ENCODE measurements at regions not wholly inside any gene's neighbourhood (a gene's known extent, or its start where the extent isn't known, plus 50 kb on each side); places are given as distances from the start of the nearest gene placed in this dataset.

DNA sequence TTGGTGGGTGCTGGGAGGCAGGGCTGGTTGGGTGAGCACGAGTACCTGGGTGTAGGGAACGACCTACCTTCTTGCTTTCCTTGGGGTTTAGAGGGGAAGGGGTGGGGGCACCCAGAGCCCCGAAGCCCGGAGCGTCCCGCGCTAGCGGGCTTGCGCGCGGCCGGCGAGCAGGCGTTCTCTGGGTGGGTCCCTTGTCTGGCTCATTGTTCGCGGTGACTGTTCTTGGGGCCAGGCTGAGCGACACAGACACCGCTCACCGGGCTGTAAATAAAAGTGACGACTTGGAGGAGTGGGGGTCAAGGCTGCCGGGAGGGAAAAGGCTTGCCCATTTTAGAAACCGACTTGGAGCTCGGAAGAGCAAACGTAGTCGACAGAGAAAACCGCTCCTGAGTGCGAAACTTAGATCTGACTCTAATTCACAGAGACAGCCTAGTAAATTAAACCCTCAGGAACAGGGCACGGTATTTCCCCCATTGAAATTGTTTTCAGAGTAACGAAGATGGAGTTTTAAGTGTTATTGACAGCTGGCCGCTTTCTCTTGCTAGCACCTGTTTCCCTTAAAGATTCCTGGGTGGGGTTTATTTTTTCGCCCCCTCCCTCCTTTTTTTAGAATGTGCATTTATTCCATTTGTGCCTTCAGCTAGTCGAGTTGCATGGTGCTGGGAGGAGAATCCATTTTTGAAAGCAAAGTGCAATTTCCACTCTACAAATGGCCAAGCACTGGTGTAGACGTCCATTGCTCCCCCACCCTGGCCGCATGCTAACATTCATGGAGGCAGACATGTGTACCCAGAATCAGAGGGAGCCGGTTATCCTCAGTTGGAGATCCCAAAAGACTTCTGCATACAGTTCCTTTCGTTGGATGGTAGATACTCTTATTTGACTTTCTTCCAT lies 532.1 kb upstream of the SEMA6D start:
- no peak for DNase-seq
- Histone ChIP-seq H3K4me1 (ENCODE audit: low read length) (no peaks in the 10 kb centered on the region), H3K9me2 (replicated peaks; ENCODE audit: insufficient read depth, low read length) (no peaks in the 10 kb centered on the region), H3K27me3 (ENCODE audit: low read length) (no peaks in the 10 kb centered on the region), H3K4me3 (ENCODE audit: low read length) (no peak overlapping the region), H3K27ac (ENCODE audit: low read length) (no peak overlapping the region), H3K36me3 (ENCODE audit: insufficient read depth, low read length) (no peaks in the 10 kb centered on the region), H3K9ac (ENCODE audit: low read length) (no peak overlapping the region), H3K4me2 (ENCODE audit: low read depth, low read length, poor library complexity, severe bottlenecking) (no peak overlapping the region), H4K20me1 (ENCODE audit: insufficient read depth, low read depth, low read length) (no peaks in the 10 kb centered on the region), H3K79me2 (ENCODE audit: low read length) (no peaks in the 10 kb centered on the region), H2AFZ (ENCODE audit: low read length) (no peak overlapping the region), H3K9me3 (ENCODE audit: low read length) (peaks cover 25% of the 10 kb centered on the region)

DNA sequence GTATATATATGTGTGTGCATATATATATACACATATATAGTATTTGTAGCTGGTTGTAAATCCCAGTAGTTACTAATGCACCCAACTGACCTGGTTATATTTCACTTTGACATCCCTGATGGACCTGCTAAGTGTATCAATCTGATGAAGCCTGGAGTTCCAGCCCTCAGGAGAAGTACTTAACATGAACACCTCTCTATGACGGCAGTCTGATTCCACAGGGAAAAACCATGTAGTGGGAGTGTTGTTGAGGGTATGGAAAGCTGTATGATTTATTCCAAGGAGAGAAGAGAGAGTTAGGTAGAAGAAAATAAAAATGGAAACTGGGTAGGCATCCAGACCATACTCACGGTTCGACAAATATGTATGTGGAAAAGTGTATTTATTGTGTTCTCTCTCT lies 531.2 kb upstream of the SEMA6D start:
- Histone ChIP-seq H3K27ac (ENCODE audit: low read length) (no peak overlapping the region), H3K4me2 (ENCODE audit: low read depth, low read length, poor library complexity, severe bottlenecking) (no peak overlapping the region), H3K27me3 (ENCODE audit: low read length) (no peaks in the 10 kb centered on the region), H2AFZ (ENCODE audit: low read length) (no peak overlapping the region), H3K9ac (ENCODE audit: low read length) (no peak overlapping the region), H4K20me1 (ENCODE audit: insufficient read depth, low read depth, low read length) (no peaks in the 10 kb centered on the region), H3K4me3 (ENCODE audit: low read length) (no peak overlapping the region), H3K36me3 (ENCODE audit: insufficient read depth, low read length) (no peaks in the 10 kb centered on the region), H3K4me1 (ENCODE audit: low read length) (no peaks in the 10 kb centered on the region), H3K9me3 (ENCODE audit: low read length) (peaks cover 21% of the 10 kb centered on the region), H3K9me2 (replicated peaks; ENCODE audit: insufficient read depth, low read length) (no peaks in the 10 kb centered on the region), H3K79me2 (ENCODE audit: low read length) (no peaks in the 10 kb centered on the region)
- DNase-seq, result no peak

DNA sequence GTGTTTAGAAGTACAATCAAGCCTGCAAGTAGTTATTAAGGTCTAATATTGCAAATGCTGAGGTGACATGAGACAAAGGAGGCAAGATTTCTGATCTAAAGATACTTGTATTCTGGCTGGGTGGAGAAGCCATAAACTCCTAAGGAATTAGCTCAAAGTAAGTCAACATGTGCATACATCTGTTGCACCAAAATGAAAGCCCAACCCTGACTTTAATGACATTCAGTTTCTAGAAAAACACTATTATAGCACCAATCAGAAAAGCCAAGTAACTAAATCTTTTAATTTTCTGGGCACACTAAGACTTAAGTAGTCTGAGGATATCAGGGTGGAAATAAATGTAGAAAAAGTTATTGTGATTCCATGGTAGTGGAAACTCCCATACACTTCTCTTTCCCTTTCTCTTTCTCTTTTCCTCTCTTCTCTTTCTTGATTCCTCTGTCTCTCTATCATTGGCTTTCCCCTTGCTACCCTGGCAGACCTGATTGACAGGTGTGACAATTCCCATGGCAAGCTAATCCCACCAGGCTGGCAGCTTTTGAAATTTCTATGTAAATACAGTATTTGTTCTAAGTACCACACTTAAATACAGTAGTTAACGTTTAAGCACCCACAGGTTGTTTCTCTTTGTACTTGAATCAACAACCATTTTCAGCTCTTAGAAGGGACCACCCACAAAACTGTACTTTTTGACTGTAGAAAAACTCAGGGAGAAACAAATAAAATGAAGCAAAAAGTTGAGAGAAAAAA lies 528.4 kb upstream of the SEMA6D start:
- no peak overlapping the region for H3K9ac ChIP-seq (ENCODE audit: low read length)
- H3K4me1 ChIP-seq (ENCODE audit: low read length), result no peaks in the 10 kb centered on the region
- no peaks in the 10 kb centered on the region for H3K79me2 ChIP-seq (ENCODE audit: low read length)
- H3K4me3 ChIP-seq (ENCODE audit: low read length), result no peak overlapping the region
- DNase-seq, result no peak
- H4K20me1 ChIP-seq (ENCODE audit: insufficient read depth, low read depth, low read length), result no peaks in the 10 kb centered on the region
- H3K4me2 ChIP-seq (ENCODE audit: low read depth, low read length, poor library complexity, severe bottlenecking), result no peak overlapping the region
- H2AFZ ChIP-seq (ENCODE audit: low read length), result no peak overlapping the region
- H3K9me2 ChIP-seq (replicated peaks; ENCODE audit: insufficient read depth, low read length), result no peaks in the 10 kb centered on the region
- H3K36me3 ChIP-seq (ENCODE audit: insufficient read depth, low read length), result no peaks in the 10 kb centered on the region
- peaks cover 14% of the 10 kb centered on the region for H3K9me3 ChIP-seq (ENCODE audit: low read length)
- no peaks in the 10 kb centered on the region for H3K27me3 ChIP-seq (ENCODE audit: low read length)
- H3K27ac ChIP-seq (ENCODE audit: low read length), result no peak overlapping the region

DNA sequence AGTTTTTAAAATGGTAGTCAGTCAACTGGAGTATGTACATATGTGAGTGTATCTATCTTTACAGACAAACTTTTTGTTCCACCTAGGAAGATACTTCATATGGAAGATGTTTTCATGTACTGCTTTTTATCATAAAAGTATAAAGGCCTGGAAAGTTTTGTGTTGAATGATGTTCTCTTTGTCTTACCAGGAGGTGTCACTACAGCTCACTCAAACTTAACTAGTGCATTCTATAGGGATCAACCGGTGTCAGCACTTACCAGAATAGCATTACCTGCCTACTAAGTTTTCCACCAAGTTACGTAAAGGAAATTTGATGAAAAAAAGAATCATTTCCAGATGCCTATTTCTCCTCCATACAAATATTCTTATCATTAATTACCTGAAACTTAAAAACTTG lies 522.6 kb upstream of the SEMA6D start:
- DNase-seq, result peak; percentile 46
- H4K20me1 ChIP-seq (ENCODE audit: insufficient read depth, low read depth, low read length), result no peaks in the 10 kb centered on the region
- no peaks in the 10 kb centered on the region for H3K9me2 ChIP-seq (replicated peaks; ENCODE audit: insufficient read depth, low read length)
- no peaks in the 10 kb centered on the region for H3K36me3 ChIP-seq (ENCODE audit: insufficient read depth, low read length)
- no peaks in the 10 kb centered on the region for H3K27me3 ChIP-seq (ENCODE audit: low read length)
- H3K4me2 ChIP-seq (ENCODE audit: low read depth, low read length, poor library complexity, severe bottlenecking), result no peak overlapping the region
- no peaks in the 10 kb centered on the region for H3K9me3 ChIP-seq (ENCODE audit: low read length)
- H3K4me3 ChIP-seq (ENCODE audit: low read length), result no peak overlapping the region
- no peak overlapping the region for H2AFZ ChIP-seq (ENCODE audit: low read length)
- no peaks in the 10 kb centered on the region for H3K79me2 ChIP-seq (ENCODE audit: low read length)
- no peaks in the 10 kb centered on the region for H3K4me1 ChIP-seq (ENCODE audit: low read length)
- H3K9ac ChIP-seq (ENCODE audit: low read length), result no peak overlapping the region
- no peak overlapping the region for H3K27ac ChIP-seq (ENCODE audit: low read length)

DNA sequence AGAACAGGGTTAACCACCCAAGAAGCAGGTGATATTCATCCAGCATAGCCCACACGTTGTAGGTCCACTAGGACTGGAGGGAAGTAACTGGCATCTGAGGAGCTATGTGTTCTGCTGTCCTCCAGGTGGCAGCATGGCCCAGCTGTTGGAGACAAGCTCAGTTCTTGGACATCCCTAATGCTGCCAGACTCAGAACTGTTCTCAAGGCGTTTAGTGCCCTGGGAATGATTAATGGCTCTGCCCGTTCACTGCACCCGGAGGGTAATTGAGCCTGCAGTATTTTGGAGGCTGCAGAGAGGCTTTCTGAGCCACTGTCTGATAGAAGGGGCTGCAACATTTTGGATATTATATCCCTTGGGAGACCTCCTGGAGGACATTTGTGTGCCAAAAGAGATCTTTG lies 521.3 kb upstream of the SEMA6D start:
- Histone ChIP-seq H3K36me3 (ENCODE audit: insufficient read depth, low read length) (no peaks in the 10 kb centered on the region), H3K79me2 (ENCODE audit: low read length) (no peaks in the 10 kb centered on the region), H3K27ac (ENCODE audit: low read length) (no peak overlapping the region), H2AFZ (ENCODE audit: low read length) (no peak overlapping the region), H3K9me3 (ENCODE audit: low read length) (no peaks in the 10 kb centered on the region), H3K4me3 (ENCODE audit: low read length) (no peak overlapping the region), H3K4me1 (ENCODE audit: low read length) (no peaks in the 10 kb centered on the region), H3K27me3 (ENCODE audit: low read length) (no peaks in the 10 kb centered on the region), H3K9ac (ENCODE audit: low read length) (no peak overlapping the region), H3K9me2 (replicated peaks; ENCODE audit: insufficient read depth, low read length) (no peaks in the 10 kb centered on the region), H3K4me2 (ENCODE audit: low read depth, low read length, poor library complexity, severe bottlenecking) (no peak overlapping the region), H4K20me1 (ENCODE audit: insufficient read depth, low read depth, low read length) (no peaks in the 10 kb centered on the region)
- peak; percentile 88 for DNase-seq

DNA sequence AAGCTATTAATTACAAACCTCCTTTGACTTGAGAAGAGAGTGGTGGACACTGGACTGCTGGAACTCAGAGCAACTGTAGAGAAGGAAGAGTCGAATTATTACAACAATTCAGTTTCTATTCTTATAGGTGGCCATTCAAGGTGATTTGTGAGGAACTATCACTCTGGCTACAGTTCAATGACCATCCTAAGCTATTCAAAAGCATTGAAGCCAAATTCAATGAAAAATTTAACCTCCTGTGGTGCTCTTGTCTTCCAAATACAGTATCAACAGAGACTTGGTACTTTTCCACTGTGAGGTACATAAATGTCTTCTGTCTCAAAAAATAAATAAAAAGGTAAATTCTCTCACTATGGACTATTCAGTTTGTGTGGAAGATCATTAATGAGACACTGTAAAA lies 513.3 kb upstream of the SEMA6D start:
- H3K36me3 ChIP-seq (ENCODE audit: insufficient read depth, low read length), result no peaks in the 10 kb centered on the region
- peaks cover 6% of the 10 kb centered on the region; the same call in 1 of the 2 replicates for H3K9me3 ChIP-seq (ENCODE audit: low read length)
- no peaks in the 10 kb centered on the region for H3K4me1 ChIP-seq (ENCODE audit: low read length)
- no peak for DNase-seq
- no peak overlapping the region for H2AFZ ChIP-seq (ENCODE audit: low read length)
- H3K4me2 ChIP-seq (ENCODE audit: low read depth, low read length, poor library complexity, severe bottlenecking), result no peak overlapping the region
- H3K27me3 ChIP-seq (ENCODE audit: low read length), result no peaks in the 10 kb centered on the region
- no peak overlapping the region for H3K4me3 ChIP-seq (ENCODE audit: low read length)
- H3K9me2 ChIP-seq (replicated peaks; ENCODE audit: insufficient read depth, low read length), result no peaks in the 10 kb centered on the region
- no peaks in the 10 kb centered on the region for H3K79me2 ChIP-seq (ENCODE audit: low read length)
- no peak overlapping the region for H3K9ac ChIP-seq (ENCODE audit: low read length)
- H4K20me1 ChIP-seq (ENCODE audit: insufficient read depth, low read depth, low read length), result no peaks in the 10 kb centered on the region
- H3K27ac ChIP-seq (ENCODE audit: low read length), result no peak overlapping the region

DNA sequence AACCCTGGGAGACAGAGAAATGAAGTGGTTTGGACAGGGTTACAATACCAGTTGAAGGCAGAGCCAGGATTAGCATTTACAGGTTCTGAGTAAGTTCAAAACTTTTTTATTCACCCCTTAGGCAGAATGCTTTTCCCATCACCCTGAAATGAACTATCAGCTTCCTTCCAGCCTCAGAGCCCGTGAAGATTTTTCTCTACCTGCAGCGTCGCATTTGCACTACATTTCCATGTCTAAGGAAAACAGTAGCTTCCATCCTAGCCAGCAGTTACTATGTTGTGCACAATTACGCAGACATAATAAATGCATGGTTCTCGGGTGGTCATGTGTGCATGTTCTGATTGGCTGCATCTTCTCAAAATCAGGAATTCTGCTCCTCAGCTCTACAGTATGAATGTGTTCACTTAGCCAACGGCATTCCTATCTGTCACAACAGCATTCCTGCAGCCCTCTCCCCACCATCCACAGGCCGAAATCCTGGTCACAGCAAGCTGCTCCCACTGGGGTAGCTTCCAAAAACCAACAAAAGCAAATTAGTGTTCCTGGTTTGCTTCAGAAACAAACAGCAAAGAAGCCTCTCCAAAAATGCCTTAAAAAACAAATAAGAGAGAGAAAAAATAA lies 510.8 kb upstream of the SEMA6D start:
- H3K36me3 ChIP-seq (ENCODE audit: insufficient read depth, low read length), result no peaks in the 10 kb centered on the region
- H3K4me1 ChIP-seq (ENCODE audit: low read length), result no peaks in the 10 kb centered on the region
- H3K27me3 ChIP-seq (ENCODE audit: low read length), result no peaks in the 10 kb centered on the region
- no peak overlapping the region for H3K9ac ChIP-seq (ENCODE audit: low read length)
- no peak for DNase-seq
- no peaks in the 10 kb centered on the region for H4K20me1 ChIP-seq (ENCODE audit: insufficient read depth, low read depth, low read length)
- no peaks in the 10 kb centered on the region for H3K9me2 ChIP-seq (replicated peaks; ENCODE audit: insufficient read depth, low read length)
- H3K4me2 ChIP-seq (ENCODE audit: low read depth, low read length, poor library complexity, severe bottlenecking), result no peak overlapping the region
- no peak overlapping the region for H3K4me3 ChIP-seq (ENCODE audit: low read length)
- H3K79me2 ChIP-seq (ENCODE audit: low read length), result no peaks in the 10 kb centered on the region
- H3K9me3 ChIP-seq (ENCODE audit: low read length), result peaks cover 13% of the 10 kb centered on the region; the same call in 1 of the 2 replicates
- H3K27ac ChIP-seq (ENCODE audit: low read length), result no peak overlapping the region
- H2AFZ ChIP-seq (ENCODE audit: low read length), result no peak overlapping the region

DNA sequence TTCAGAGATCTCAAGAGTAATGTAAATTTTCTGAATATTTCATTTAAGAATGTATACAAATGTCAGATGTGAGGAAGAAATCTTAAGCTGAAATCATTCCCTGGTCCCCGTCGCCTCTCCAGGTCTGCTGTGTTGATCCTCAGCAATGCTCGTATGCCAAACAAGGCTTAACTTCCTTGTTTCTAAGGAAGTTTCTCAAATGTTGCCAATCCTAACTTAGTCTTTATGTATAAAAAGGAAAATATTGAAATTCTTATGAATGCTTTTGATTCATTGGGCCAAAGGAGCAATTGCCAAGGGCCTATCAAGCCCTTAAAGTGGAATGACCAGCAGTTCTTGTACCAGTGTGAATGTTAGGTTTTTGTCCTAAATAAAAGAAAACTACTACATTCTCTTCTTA lies 507.7 kb upstream of the SEMA6D start:
- H3K4me1 ChIP-seq (ENCODE audit: low read length), result no peaks in the 10 kb centered on the region
- H3K27me3 ChIP-seq (ENCODE audit: low read length), result no peaks in the 10 kb centered on the region
- 0 out of 2 replicates have a peak, but pooled peaks cover 3% of the 10 kb centered on the region for H3K9me2 ChIP-seq (replicated peaks; ENCODE audit: insufficient read depth, low read length)
- no peaks in the 10 kb centered on the region for H4K20me1 ChIP-seq (ENCODE audit: insufficient read depth, low read depth, low read length)
- DNase-seq, result no peak
- no peaks in the 10 kb centered on the region for H3K79me2 ChIP-seq (ENCODE audit: low read length)
- no peak overlapping the region for H3K27ac ChIP-seq (ENCODE audit: low read length)
- H3K9me3 ChIP-seq (ENCODE audit: low read length), result peaks cover 15% of the 10 kb centered on the region; the same call in 1 of the 2 replicates
- H3K36me3 ChIP-seq (ENCODE audit: insufficient read depth, low read length), result no peaks in the 10 kb centered on the region
- H3K9ac ChIP-seq (ENCODE audit: low read length), result no peak overlapping the region
- H2AFZ ChIP-seq (ENCODE audit: low read length), result no peak overlapping the region
- H3K4me3 ChIP-seq (ENCODE audit: low read length), result no peak overlapping the region
- no peak overlapping the region for H3K4me2 ChIP-seq (ENCODE audit: low read depth, low read length, poor library complexity, severe bottlenecking)
